ENCODE measurements at regions not wholly inside any gene's neighbourhood (a gene's known extent, or its start where the extent isn't known, plus 50 kb on each side); places are given as distances from the start of the nearest gene placed in this dataset.
A peak's percentile ranks its signal among the peaks of the same experiment; 100 is the strongest.

- TF ChIP-seq CTCF (IDR thresholded peaks at IDR 0.05): no peak
- DNase-seq (peak in 2 of 4 donors; percentile 33 to 57), ATAC-seq (peak; percentile 85)
- no peaks in the 10 kb centered on the region for H3K27me3 ChIP-seq
- peaks cover 0 to 8% of the 10 kb centered on the region in 2 donors for H3K9me3 ChIP-seq
- H3K4me3 ChIP-seq: no peak overlapping the region
- no peak overlapping the region for H3K27ac ChIP-seq
- intact Hi-C loops (cut with DNase I): no loop called here
- H3K36me3 ChIP-seq: no peaks in the 10 kb centered on the region
- no peaks in the 10 kb centered on the region for H3K4me1 ChIP-seq
Measured at GRCh38 chr18:78069784-78070664, 820.4 kb downstream of the GALR1 start.

- Histone ChIP-seq H3K27me3 (no peaks in the 10 kb centered on the region), H3K36me3 (no peaks in the 10 kb centered on the region), H3K4me1 (no peaks in the 10 kb centered on the region), H3K9me3 (peaks cover 0 to 6% of the 10 kb centered on the region in 2 donors), H3K27ac (no peak overlapping the region), H3K4me3 (no peak overlapping the region)
- ATAC-seq (no peak), DNase-seq (peak in 1 of 4 donors; percentile 73)
- intact Hi-C loops (cut with DNase I): no loop called here
- no peak for TF ChIP-seq CTCF (IDR thresholded peaks at IDR 0.05)
Measured at GRCh38 chr18:78071166-78071710, 821.6 kb downstream of the GALR1 start.

GRCh38 chr18:78071776-78072175 is 822.1 kb downstream of the GALR1 start:
- DNase-seq (no peak), ATAC-seq (no peak)
- Histone ChIP-seq H3K27me3 (no peaks in the 10 kb centered on the region), H3K4me1 (no peaks in the 10 kb centered on the region), H3K9me3 (peaks cover 0 to 4% of the 10 kb centered on the region in 2 donors), H3K27ac (no peak overlapping the region), H3K36me3 (no peaks in the 10 kb centered on the region), H3K4me3 (no peak overlapping the region)
- intact Hi-C loops (cut with DNase I): no loop called here
- TF ChIP-seq CTCF (IDR thresholded peaks at IDR 0.05): no peak

GRCh38 chr18:78072375-78072774 is 822.7 kb downstream of the GALR1 start:
- no peaks in the 10 kb centered on the region for H3K36me3 ChIP-seq
- intact Hi-C loops (cut with DNase I): no loop called here
- H3K4me1 ChIP-seq: no peaks in the 10 kb centered on the region
- no peak overlapping the region for H3K27ac ChIP-seq
- DNase-seq (no peak), ATAC-seq (no peak)
- H3K9me3 ChIP-seq: no peaks in the 10 kb centered on the region
- TF ChIP-seq CTCF (IDR thresholded peaks at IDR 0.05): no peak
- H3K4me3 ChIP-seq: no peak overlapping the region
- H3K27me3 ChIP-seq: no peaks in the 10 kb centered on the region

GRCh38 chr18:78073275-78073674 is 823.6 kb downstream of the GALR1 start:
- Histone ChIP-seq H3K27me3 (no peaks in the 10 kb centered on the region), H3K36me3 (no peaks in the 10 kb centered on the region), H3K4me1 (no peaks in the 10 kb centered on the region), H3K27ac (no peak overlapping the region), H3K4me3 (no peak overlapping the region), H3K9me3 (no peaks in the 10 kb centered on the region)
- DNase-seq (peak in 1 of 4 donors; percentile 46), ATAC-seq (peak; percentile 53)
- peak in 1 of 2 donors; percentile 13 for TF ChIP-seq CTCF (IDR thresholded peaks at IDR 0.05)
- intact Hi-C loops (cut with DNase I): no loop called here

Data from left lung (tissue), 4 donors.